Fibroblast of the conjunctiva (primary cell): ENCODE measurements at regions not wholly inside any gene's neighbourhood (a gene's known extent, or its start where the extent isn't known, plus 50 kb on each side); places are given as distances from the start of the nearest gene placed in this dataset.

ENCODE experiments used
- DNase-seq: peaks from one replicate; pipeline ENCODE4 v3.0.0-alpha.2; 2010; ENCODE audit warnings: low read depth

GRCh38 chr14:37894463-37894862 lies 299.0 kb downstream of the TTC6 start:
- DNase-seq = no peak

GRCh38 chr14:37899365-37899764 lies 303.9 kb downstream of the TTC6 start:
- no peak for DNase-seq

- DNase-seq = no peak
Measured at GRCh38 chr14:37900561-37900960, 305.1 kb downstream of the TTC6 start.

GRCh38 chr14:37901978-37902377 lies 305.7 kb upstream of the SSTR1 start:
- DNase-seq = peak; percentile 23

- peak; percentile 31 for DNase-seq
Measured at GRCh38 chr14:37903343-37904191, 304.1 kb upstream of the SSTR1 start.

GRCh38 chr14:37924622-37925021 lies 283.1 kb upstream of the SSTR1 start:
- no peak for DNase-seq

- DNase-seq = peak; percentile 8
Measured at GRCh38 chr14:37932008-37932407, 275.7 kb upstream of the SSTR1 start.

GRCh38 chr14:37932481-37932880 lies 275.2 kb upstream of the SSTR1 start:
- DNase-seq = no peak

- no peak for DNase-seq
Measured at GRCh38 chr14:37936971-37937370, 270.7 kb upstream of the SSTR1 start.

GRCh38 chr14:37939442-37940028 lies 268.2 kb upstream of the SSTR1 start:
- DNase-seq = no peak

- no peak for DNase-seq
Measured at GRCh38 chr14:37945959-37946358, 261.7 kb upstream of the SSTR1 start.

- no peak for DNase-seq
Measured at GRCh38 chr14:37946819-37947218, 260.9 kb upstream of the SSTR1 start.

- no peak for DNase-seq
Measured at GRCh38 chr14:37948266-37948665, 259.4 kb upstream of the SSTR1 start.

- DNase-seq = no peak
Measured at GRCh38 chr14:37968664-37969240, 239.0 kb upstream of the SSTR1 start.

GRCh38 chr14:37969511-37969979 lies 238.2 kb upstream of the SSTR1 start:
- no peak for DNase-seq

GRCh38 chr14:37970696-37971095 lies 237.0 kb upstream of the SSTR1 start:
- no peak for DNase-seq

- DNase-seq = no peak
Measured at GRCh38 chr14:37972941-37973887, 234.5 kb upstream of the SSTR1 start.

GRCh38 chr14:37974421-37974820 lies 233.3 kb upstream of the SSTR1 start:
- no peak for DNase-seq

GRCh38 chr14:37977481-37977880 lies 230.2 kb upstream of the SSTR1 start:
- DNase-seq = no peak

- peak; percentile 30 for DNase-seq
Measured at GRCh38 chr14:37985826-37986470, 221.8 kb upstream of the SSTR1 start.

- no peak for DNase-seq
Measured at GRCh38 chr14:37988472-37988871, 219.2 kb upstream of the SSTR1 start.

- no peak for DNase-seq
Measured at GRCh38 chr14:37991027-37991426, 216.7 kb upstream of the SSTR1 start.
